ENCODE measurements at regions not wholly inside any gene's neighbourhood (a gene's known extent, or its start where the extent isn't known, plus 50 kb on each side); places are given as distances from the start of the nearest gene placed in this dataset.

DNA sequence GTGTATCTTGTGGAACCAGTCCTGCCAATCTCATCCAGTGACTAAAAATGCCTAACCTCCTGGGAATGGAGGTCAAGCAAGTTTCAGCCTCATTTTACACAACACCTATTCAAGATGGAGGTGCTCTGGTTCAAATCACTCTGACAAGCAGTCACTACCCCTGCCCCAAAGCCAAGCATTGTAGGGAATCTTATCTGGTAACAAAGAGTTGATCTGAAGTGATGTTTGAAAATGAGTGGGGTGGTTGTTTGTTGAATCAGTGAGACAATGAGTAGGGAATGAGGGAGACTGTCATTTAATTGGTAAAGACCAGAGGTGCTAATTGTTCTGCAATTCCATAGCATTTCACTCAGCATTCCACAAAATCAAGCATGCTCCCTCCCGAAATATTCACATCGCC, 132.0 kb downstream of the RND3 start:
- TF ChIP-seq, protein P1, sequence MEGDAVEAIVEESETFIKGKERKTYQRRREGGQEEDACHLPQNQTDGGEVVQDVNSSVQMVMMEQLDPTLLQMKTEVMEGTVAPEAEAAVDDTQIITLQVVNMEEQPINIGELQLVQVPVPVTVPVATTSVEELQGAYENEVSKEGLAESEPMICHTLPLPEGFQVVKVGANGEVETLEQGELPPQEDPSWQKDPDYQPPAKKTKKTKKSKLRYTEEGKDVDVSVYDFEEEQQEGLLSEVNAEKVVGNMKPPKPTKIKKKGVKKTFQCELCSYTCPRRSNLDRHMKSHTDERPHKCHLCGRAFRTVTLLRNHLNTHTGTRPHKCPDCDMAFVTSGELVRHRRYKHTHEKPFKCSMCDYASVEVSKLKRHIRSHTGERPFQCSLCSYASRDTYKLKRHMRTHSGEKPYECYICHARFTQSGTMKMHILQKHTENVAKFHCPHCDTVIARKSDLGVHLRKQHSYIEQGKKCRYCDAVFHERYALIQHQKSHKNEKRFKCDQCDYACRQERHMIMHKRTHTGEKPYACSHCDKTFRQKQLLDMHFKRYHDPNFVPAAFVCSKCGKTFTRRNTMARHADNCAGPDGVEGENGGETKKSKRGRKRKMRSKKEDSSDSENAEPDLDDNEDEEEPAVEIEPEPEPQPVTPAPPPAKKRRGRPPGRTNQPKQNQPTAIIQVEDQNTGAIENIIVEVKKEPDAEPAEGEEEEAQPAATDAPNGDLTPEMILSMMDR (IDR thresholded peaks at IDR 0.05; ENCODE audit: insufficient read depth, low read length, poor library complexity, severe bottlenecking): no peak
- H3K27me3 ChIP-seq (replicated peaks; ENCODE audit: control insufficient read depth, insufficient read depth, low read length): no peaks in the 10 kb centered on the region
- no peak for DNase-seq (ENCODE audit: extremely low read depth, insufficient read length)
- H3K4me3 ChIP-seq (replicated peaks; ENCODE audit: low read depth, low read length): no peak overlapping the region
- H3K36me3 ChIP-seq (ENCODE audit: control insufficient read depth, insufficient read depth, low read length): no peaks in the 10 kb centered on the region

DNA sequence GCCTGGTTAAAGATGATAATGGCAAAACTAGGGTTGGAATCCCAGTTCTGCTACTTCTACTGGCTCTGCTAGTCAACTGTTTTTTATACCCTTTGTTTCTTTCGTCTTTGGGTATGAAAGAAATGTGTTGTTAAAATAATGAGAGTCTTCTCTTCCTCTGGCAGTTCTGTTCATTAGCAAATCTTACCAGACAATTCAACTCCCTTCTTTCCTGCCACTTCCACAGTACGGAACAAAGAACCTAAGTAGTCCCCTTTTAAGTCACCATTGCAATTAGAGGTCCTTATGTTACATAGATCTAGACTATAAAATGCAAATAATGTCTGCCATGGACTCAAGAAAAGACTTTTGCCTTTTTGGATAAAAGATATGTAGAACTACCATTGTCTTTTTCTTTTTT, 134.1 kb downstream of the RND3 start:
- H3K4me3 ChIP-seq (replicated peaks; ENCODE audit: low read depth, low read length): no peak overlapping the region
- H3K27me3 ChIP-seq (replicated peaks; ENCODE audit: control insufficient read depth, insufficient read depth, low read length): no peaks in the 10 kb centered on the region
- TF ChIP-seq, protein P1 (IDR thresholded peaks at IDR 0.05; ENCODE audit: insufficient read depth, low read length, poor library complexity, severe bottlenecking): no peak
- DNase-seq (ENCODE audit: extremely low read depth, insufficient read length): no peak
- H3K36me3 ChIP-seq (ENCODE audit: control insufficient read depth, insufficient read depth, low read length): no peaks in the 10 kb centered on the region

DNA sequence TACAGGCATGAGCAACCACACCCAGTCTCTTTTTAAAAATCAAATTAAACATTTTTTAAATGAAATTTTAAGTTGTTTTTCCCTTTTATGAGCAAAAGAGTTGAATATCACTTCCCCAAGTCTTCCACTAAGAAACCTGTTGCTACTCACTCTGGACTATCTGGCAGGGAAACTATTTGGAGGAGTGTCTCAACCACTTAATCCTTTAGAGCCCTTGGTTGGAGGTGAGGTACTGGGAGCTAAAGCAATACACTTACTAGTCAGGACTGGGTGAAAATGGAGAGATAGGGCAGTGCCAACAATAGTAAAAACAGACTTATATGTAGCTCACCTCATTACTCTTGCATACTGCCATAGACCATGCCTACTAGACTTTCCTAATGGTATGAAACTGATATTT, 135.5 kb downstream of the RND3 start:
- H3K36me3 ChIP-seq (ENCODE audit: control insufficient read depth, insufficient read depth, low read length): no peaks in the 10 kb centered on the region
- H3K4me3 ChIP-seq (replicated peaks; ENCODE audit: low read depth, low read length): no peak overlapping the region
- DNase-seq (ENCODE audit: extremely low read depth, insufficient read length): no peak
- no peaks in the 10 kb centered on the region for H3K27me3 ChIP-seq (replicated peaks; ENCODE audit: control insufficient read depth, insufficient read depth, low read length)
- TF ChIP-seq, protein P1 (IDR thresholded peaks at IDR 0.05; ENCODE audit: insufficient read depth, low read length, poor library complexity, severe bottlenecking): no peak

DNA sequence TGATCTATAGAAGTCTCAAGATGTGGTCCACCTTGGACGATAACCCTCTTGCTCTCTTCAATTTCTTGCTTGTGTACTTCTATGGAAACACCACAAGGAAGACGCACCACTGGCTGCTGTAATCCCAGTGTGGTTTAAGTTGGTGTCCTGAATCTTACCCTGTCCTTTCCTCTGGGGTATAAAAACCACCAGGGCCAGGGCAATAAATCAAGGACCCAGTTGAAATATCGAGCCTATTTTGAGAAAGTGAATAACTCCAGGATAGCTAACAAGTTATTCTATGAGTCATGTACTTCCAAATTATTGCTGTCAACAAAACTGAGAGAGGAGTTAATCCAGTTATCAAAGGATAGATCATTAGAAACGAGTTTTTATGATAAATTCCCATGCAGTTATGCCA, 137.0 kb downstream of the RND3 start:
- DNase-seq (ENCODE audit: extremely low read depth, insufficient read length): no peak
- Histone ChIP-seq H3K36me3 (ENCODE audit: control insufficient read depth, insufficient read depth, low read length) (no peaks in the 10 kb centered on the region), H3K27me3 (replicated peaks; ENCODE audit: control insufficient read depth, insufficient read depth, low read length) (no peaks in the 10 kb centered on the region), H3K4me3 (replicated peaks; ENCODE audit: low read depth, low read length) (no peak overlapping the region)
- TF ChIP-seq, protein P1 (IDR thresholded peaks at IDR 0.05; ENCODE audit: insufficient read depth, low read length, poor library complexity, severe bottlenecking): no peak

DNA sequence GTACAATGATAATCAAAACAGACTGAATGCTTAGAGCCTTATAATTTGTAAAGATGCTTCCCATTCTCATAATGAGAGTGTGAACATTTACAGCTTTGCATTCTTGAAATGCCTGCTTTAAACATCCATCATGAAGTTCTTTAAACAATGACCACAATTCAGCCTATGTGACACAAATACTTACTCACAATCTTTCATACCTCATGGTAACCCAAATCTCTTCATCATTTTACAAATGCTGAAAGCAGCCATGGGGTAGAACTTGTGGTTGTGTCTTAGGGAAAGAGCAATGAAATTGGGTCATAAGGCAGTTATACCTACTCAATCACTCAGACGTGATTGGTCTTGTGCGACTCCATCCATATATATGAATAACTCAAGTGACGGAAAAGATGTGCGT, 140.7 kb downstream of the RND3 start:
- TF ChIP-seq, protein P1 (IDR thresholded peaks at IDR 0.05; ENCODE audit: insufficient read depth, low read length, poor library complexity, severe bottlenecking): no peak
- DNase-seq (ENCODE audit: extremely low read depth, insufficient read length): no peak
- Histone ChIP-seq H3K27me3 (replicated peaks; ENCODE audit: control insufficient read depth, insufficient read depth, low read length) (no peaks in the 10 kb centered on the region; the same call in 1 of the 2 replicates), H3K4me3 (replicated peaks; ENCODE audit: low read depth, low read length) (no peak overlapping the region), H3K36me3 (ENCODE audit: control insufficient read depth, insufficient read depth, low read length) (no peaks in the 10 kb centered on the region)

DNA sequence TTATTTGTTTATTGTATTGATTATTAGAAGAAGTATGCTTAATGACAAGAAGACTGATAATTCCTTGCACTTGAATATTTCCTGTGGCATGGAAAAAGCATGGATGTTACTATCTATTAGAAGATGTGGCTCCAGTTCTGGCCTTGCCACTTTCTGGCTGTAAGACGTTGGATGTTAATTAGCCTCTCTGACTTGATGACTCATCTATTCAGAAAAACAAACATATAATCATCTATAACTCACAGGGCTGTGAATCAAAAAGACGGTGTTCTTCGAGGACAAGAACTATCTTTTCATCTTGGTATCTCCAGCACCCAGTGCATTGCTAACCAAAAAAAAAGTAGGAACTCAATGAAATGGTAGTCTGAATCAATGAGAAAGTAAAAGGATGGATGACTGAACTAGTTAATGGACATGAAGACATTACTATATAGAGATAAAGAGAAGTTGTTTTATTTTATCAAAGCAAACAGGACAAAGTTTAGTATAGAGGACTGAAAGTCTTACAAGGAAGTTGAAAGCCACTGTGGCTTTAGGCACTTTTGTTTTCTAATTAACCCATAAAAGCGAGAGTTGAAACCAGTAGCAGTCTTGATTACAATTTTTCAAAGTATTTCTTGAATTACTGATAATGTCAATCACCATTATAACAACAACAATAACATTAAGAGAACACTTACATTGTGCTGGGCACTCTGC, 145.3 kb downstream of the RND3 start:
- DNase-seq (ENCODE audit: extremely low read depth, insufficient read length): no peak
- H3K4me3 ChIP-seq (replicated peaks; ENCODE audit: low read depth, low read length): no peak overlapping the region
- no peaks in the 10 kb centered on the region for H3K36me3 ChIP-seq (ENCODE audit: control insufficient read depth, insufficient read depth, low read length)
- TF ChIP-seq, protein P1 (IDR thresholded peaks at IDR 0.05; ENCODE audit: insufficient read depth, low read length, poor library complexity, severe bottlenecking): no peak
- no peaks in the 10 kb centered on the region; the same call in 1 of the 2 replicates for H3K27me3 ChIP-seq (replicated peaks; ENCODE audit: control insufficient read depth, insufficient read depth, low read length)
